IMR-90 (cell line): ENCODE measurements at regions not wholly inside any gene's neighbourhood (a gene's known extent, or its start where the extent isn't known, plus 50 kb on each side); places are given as distances from the start of the nearest gene placed in this dataset.
A peak's percentile ranks its signal among the peaks of the same experiment; 100 is the strongest.

ENCODE experiments used
- ATAC-seq: fragments of 200-7000 bp; cut with Tn5 transposase; 2 replicates; pipeline ENCODE4 v1.9.1; 2020; ENCODE audit warnings: low read depth, mild to moderate bottlenecking, moderate library complexity
- BruUV-seq: library from RNA; stranded (reverse); fragments of 400-500 nt; replicated peaks from 2 replicates; lab custom pipeline; 2021; lab: Mats Ljungman, UMichigan
- CTCF ChIA-PET: fragments of 300-600 bp; formaldehyde crosslinking; extraction: SDS; loops from one replicate; lab custom pipeline; 2021; ENCODE audit warnings: antibody characterized with exemption; lab: Yijun Ruan, JAX
- POLR2A ChIA-PET: fragments of 300-600 bp; sonication (Branson Sonifier 250); formaldehyde crosslinking; loops from one replicate; lab custom pipeline; 2022; ENCODE audit warnings: antibody characterized with exemption; ENCODE audit not compliant: unreplicated experiment; lab: Charles Lee
- DNase-seq: peaks from one replicate; pipeline ENCODE4 v3.0.0; 2013
- H2AFZ ChIP-seq: replicated peaks from 2 replicates; pipeline ENCODE3; 2013; ENCODE audit warnings: low read length, mild to moderate bottlenecking; ENCODE audit not compliant: poor library complexity
- H2AK5ac ChIP-seq: 2 replicates; pipeline ENCODE4 v1.6.1; 2013; ENCODE audit warnings: low read depth, low read length, inconsistent platforms
- H2AK9ac ChIP-seq: replicated peaks from 2 replicates; pipeline ENCODE3; 2013; ENCODE audit warnings: mild to moderate bottlenecking, low read depth, low read length, moderate library complexity; ENCODE audit not compliant: poor library complexity
- H2BK120ac ChIP-seq: 2 replicates; pipeline ENCODE4 v1.6.1; 2013; ENCODE audit warnings: low read depth, low read length, inconsistent platforms
- H2BK15ac ChIP-seq: 3 replicates; pipeline ENCODE4 v1.6.1; 2013; ENCODE audit warnings: low read depth, low read length, inconsistent platforms
- H2BK20ac ChIP-seq: 2 replicates; pipeline ENCODE4 v1.6.1; 2013; ENCODE audit warnings: low read depth, mild to moderate bottlenecking, inconsistent platforms, low read length, moderate library complexity
- H2BK5ac ChIP-seq: 2 replicates; pipeline ENCODE4 v1.6.1; 2013; ENCODE audit warnings: mild to moderate bottlenecking, low read depth, low read length, inconsistent platforms; ENCODE audit not compliant: poor library complexity, severe bottlenecking
- H3K14ac ChIP-seq: replicated peaks from 2 replicates; pipeline ENCODE4 v1.6.1; 2013; ENCODE audit warnings: low read depth, low read length, inconsistent platforms
- H3K18ac ChIP-seq: 2 replicates; pipeline ENCODE4 v1.6.1; 2013; ENCODE audit warnings: low read depth, low read length, control low read depth
- H3K23ac ChIP-seq: 2 replicates; pipeline ENCODE4 v1.6.1; 2013; ENCODE audit warnings: low read depth, low read length, inconsistent platforms
- H3K27ac ChIP-seq: 2 replicates; pipeline ENCODE4 v1.5.1; 2013; ENCODE audit warnings: mild to moderate bottlenecking, control low read depth, low read length; ENCODE audit not compliant: insufficient read depth
- H3K27me3 ChIP-seq: 2 replicates; pipeline ENCODE4 v1.6.1; 2013; ENCODE audit warnings: low read length; ENCODE audit not compliant: control insufficient read depth, insufficient read depth
- H3K36me3 ChIP-seq: 2 replicates; pipeline ENCODE4 v1.6.1; 2013; ENCODE audit warnings: low read length, mixed read lengths; ENCODE audit not compliant: control insufficient read depth, insufficient read depth
- H3K4ac ChIP-seq: 2 replicates; pipeline ENCODE4 v1.6.1; 2013; ENCODE audit warnings: low read depth, low read length, inconsistent platforms
- H3K4me1 ChIP-seq: 2 replicates; pipeline ENCODE4 v1.6.1; 2013; ENCODE audit warnings: low read length, mixed read lengths; ENCODE audit not compliant: control insufficient read depth, insufficient read depth
- H3K4me2 ChIP-seq: 2 replicates; pipeline ENCODE4 v1.6.1; 2013; ENCODE audit warnings: low read depth, mild to moderate bottlenecking, control low read depth, low read length, moderate library complexity
- H3K4me3 ChIP-seq: 2 replicates; pipeline ENCODE4 v1.5.1; 2013; ENCODE audit warnings: low read depth, mild to moderate bottlenecking, control low read depth, low read length, moderate library complexity; ENCODE audit not compliant: insufficient read depth
- H3K56ac ChIP-seq: 2 replicates; pipeline ENCODE4 v1.6.1; 2013; ENCODE audit warnings: low read length, inconsistent platforms; ENCODE audit not compliant: insufficient read depth; ENCODE audit errors: extremely low read depth
- H3K79me1 ChIP-seq, 2 experiments: 2 replicates each; pipeline ENCODE4 v1.6.1; 2013; ENCODE audit warnings: low read length in 2 of 2, inconsistent platforms in 1 of 2, low read depth in 1 of 2
- H3K9ac ChIP-seq: 2 replicates; pipeline ENCODE4 v1.6.1; 2013; ENCODE audit warnings: low read depth, low read length, control low read depth
- H3K9me1 ChIP-seq: 2 replicates; pipeline ENCODE4 v1.6.1; 2013; ENCODE audit warnings: low read length, inconsistent platforms; ENCODE audit not compliant: insufficient read depth
- H3K9me3 ChIP-seq: 2 replicates; pipeline ENCODE4 v1.6.1; 2013; ENCODE audit warnings: low read length; ENCODE audit not compliant: control insufficient read depth, insufficient read depth
- H4K20me1 ChIP-seq: 2 replicates; pipeline ENCODE4 v1.6.1; 2013; ENCODE audit warnings: low read length, inconsistent platforms; ENCODE audit not compliant: insufficient read depth
- H4K5ac ChIP-seq: 2 replicates; pipeline ENCODE4 v1.6.1; 2013; ENCODE audit warnings: mild to moderate bottlenecking, low read depth, low read length, control low read depth
- H4K8ac ChIP-seq, 2 experiments: 2 replicates each; pipeline ENCODE4 v1.6.1; 2013; ENCODE audit warnings: low read depth in 2 of 2, low read length in 2 of 2, control low read depth in 1 of 2, inconsistent platforms in 1 of 2
- H4K91ac ChIP-seq: 2 replicates; pipeline ENCODE4 v1.6.1; 2013; ENCODE audit warnings: low read depth, low read length, inconsistent platforms; ENCODE audit not compliant: insufficient read depth
- BHLHE40 ChIP-seq: fragments of 150-350 bp; IDR thresholded peaks from 2 replicates; pipeline ENCODE4 v1.6.1; 2016; ENCODE audit warnings: mild to moderate bottlenecking, low read depth, low read length
- CEBPB ChIP-seq: IDR thresholded peaks from 2 replicates; pipeline ENCODE4 v1.6.1; 2012; ENCODE audit warnings: low read depth, low read length, improper control_type of control experiment
- CHD1 ChIP-seq: IDR thresholded peaks from 2 replicates; pipeline ENCODE4 v1.6.1; 2012; ENCODE audit warnings: low read depth, low read length, improper control_type of control experiment
- CTCF ChIP-seq: conservative IDR thresholded peaks from 2 replicates; pipeline ENCODE4 v1.5.1; 2012; ENCODE audit warnings: mild to moderate bottlenecking, low read depth, low read length, improper control_type of control experiment
- ELK1 ChIP-seq: fragments of 150-350 bp; IDR thresholded peaks from 2 replicates; pipeline ENCODE4 v1.6.1; 2016; ENCODE audit warnings: low read depth, mild to moderate bottlenecking, low read length, moderate library complexity, borderline replicate concordance
- FOS ChIP-seq: fragments of 150-350 bp; IDR thresholded peaks from 2 replicates; pipeline ENCODE4 v1.6.1; 2016; ENCODE audit warnings: low read depth, low read length
- MAFK ChIP-seq: IDR thresholded peaks from 2 replicates; pipeline ENCODE4 v1.6.1; 2012; ENCODE audit warnings: low read depth, low read length, improper control_type of control experiment
- MAZ ChIP-seq: IDR thresholded peaks from 2 replicates; pipeline ENCODE4 v1.6.1; 2012; ENCODE audit warnings: low read depth, mild to moderate bottlenecking, low read length, improper control_type of control experiment, moderate library complexity, borderline replicate concordance
- MXI1 ChIP-seq: IDR thresholded peaks from 2 replicates; pipeline ENCODE4 v1.6.1; 2012; ENCODE audit warnings: low read depth, mild to moderate bottlenecking, low read length, moderate library complexity, borderline replicate concordance
- NFE2L2 ChIP-seq: fragments of 150-350 bp; IDR thresholded peaks from 2 replicates; pipeline ENCODE4 v1.6.1; 2016; ENCODE audit warnings: low read depth, mild to moderate bottlenecking, low read length
- POLR2A ChIP-seq: IDR thresholded peaks from 2 replicates; pipeline ENCODE4 v1.6.1; 2012; ENCODE audit warnings: mild to moderate bottlenecking, low read depth, low read length
- RAD21 ChIP-seq: IDR thresholded peaks from 2 replicates; pipeline ENCODE4 v1.6.1; 2012; ENCODE audit warnings: low read length, improper control_type of control experiment
- RCOR1 ChIP-seq: IDR thresholded peaks from 2 replicates; pipeline ENCODE4 v1.6.1; 2012; ENCODE audit warnings: mild to moderate bottlenecking, low read length, improper control_type of control experiment; ENCODE audit not compliant: insufficient replicate concordance
- RFX5 ChIP-seq: IDR thresholded peaks from 2 replicates; pipeline ENCODE4 v1.8.0; 2012; ENCODE audit warnings: low read depth, mild to moderate bottlenecking, low read length, moderate library complexity
- SMC3 ChIP-seq: fragments of 150-350 bp; IDR thresholded peaks from 2 replicates; pipeline ENCODE4 v1.6.1; 2016; ENCODE audit warnings: low read depth, mild to moderate bottlenecking, antibody characterized with exemption, low read length, moderate library complexity
- USF2 ChIP-seq: fragments of 150-350 bp; IDR thresholded peaks from 2 replicates; pipeline ENCODE4 v1.6.1; 2017; ENCODE audit warnings: mild to moderate bottlenecking, antibody characterized with exemption, low read length, low read depth
- WGBS, 2 experiments: methylation state at CpG; one replicate each; pipeline versions ENCODE4 v1.1.5 to v1.1.7; 2013; ENCODE audit warnings: missing lambda C conversion rate in 2 of 2; ENCODE audit not compliant: insufficient read length in 1 of 2; ENCODE audit errors: extremely low coverage in 2 of 2; 5-methylcytosine and 5-hydroxymethylcytosine counted together
- dilution Hi-C: fragments of 300-500 bp; cut with HindIII; formaldehyde crosslinking; loops from one replicate; pipeline ENCODE4 v1.14.3; 2018; ENCODE audit warnings: low sequenced_read_pairs; ENCODE audit not compliant: unreplicated experiment
- in situ Hi-C: fragments of 300-500 bp; cut with MboI; formaldehyde crosslinking; loops from 3 replicates; pipeline ENCODE4 v1.14.3; 2019; ENCODE audit warnings: low sequenced_read_pairs, inconsistent platforms, mixed read lengths
- intact Hi-C: fragments of 100-400 bp; cut with micrococcal nuclease; formaldehyde crosslinking; loops from 2 replicates; pipeline ENCODE4 v1.10.0; 2022

GRCh38 chr12:89250213-89250612 is 102.1 kb downstream of the DUSP6 start:
- Histone ChIP-seq H2AK9ac (no peak overlapping the region), H2AK5ac (no peak overlapping the region), H3K23ac (no peak overlapping the region), H3K56ac (no peak overlapping the region), H3K36me3 (no peaks in the 10 kb centered on the region), H3K14ac (no peak overlapping the region), H3K9ac (no peak overlapping the region), H3K9me1 (peaks cover 6% of the 10 kb centered on the region), H3K79me1 (no peaks in the 10 kb centered on the region), H4K20me1 (no peaks in the 10 kb centered on the region), H3K4ac (no peak overlapping the region), H3K9me3 (no peaks in the 10 kb centered on the region), H2BK5ac (no peak overlapping the region), H3K27ac (no peak overlapping the region), H2AFZ (no peak overlapping the region), H2BK15ac (no peak overlapping the region), H4K8ac (no peak overlapping the region), H3K4me1 (peaks cover 12% of the 10 kb centered on the region), H3K4me3 (no peak overlapping the region), H2BK20ac (0 out of 2 replicates have a peak overlapping the region, but pooled peaks have one; percentile 42), H4K91ac (no peak overlapping the region), H3K18ac (no peak overlapping the region), H3K4me2 (no peak overlapping the region), H4K5ac (no peak overlapping the region), H3K27me3 (no peaks in the 10 kb centered on the region), H2BK120ac (no peak overlapping the region)
- POLR2A ChIA-PET = no interaction called here
- DNase-seq = no peak
- CTCF ChIA-PET = no interaction called here
- dilution Hi-C loops (no loop called here), in situ Hi-C loops (no loop called here), intact Hi-C loops (loop anchor here (5.0 kb wide), 1 partner anchor 858 kb away; no protein-coding TSS in a partner anchor)
- WGBS, 2 experiments = no CpG with 5 or more reads among the region's 2 CpGs
- BruUV-seq = no TSS peak
- TF ChIP-seq RCOR1 = no peak
- TF ChIP-seq CTCF = no peak
- TF ChIP-seq MAZ = no peak
- no peak for TF ChIP-seq MXI1
- TF ChIP-seq RFX5 = no peak
- TF ChIP-seq USF2 = no peak
- no peak for TF ChIP-seq RAD21
- no peak for TF ChIP-seq ELK1
- no peak for TF ChIP-seq FOS
- no peak for TF ChIP-seq BHLHE40
- TF ChIP-seq CHD1 = no peak
- TF ChIP-seq CEBPB = no peak
- no peak for TF ChIP-seq NFE2L2
- no peak for TF ChIP-seq POLR2A
- no peak for TF ChIP-seq SMC3
- TF ChIP-seq MAFK = no peak
- ATAC-seq = no peak
